Astrocyte (in vitro differentiated cells and primary cell): ENCODE measurements at regions not wholly inside any gene's neighbourhood (a gene's known extent, or its start where the extent isn't known, plus 50 kb on each side); places are given as distances from the start of the nearest gene placed in this dataset.

Source experiments
- DNase-seq: peaks from one replicate; pipeline ENCODE4 v3.0.0-alpha.2; 2010; ENCODE audit warnings: low read depth
- FAIRE-seq: peaks from 2 replicates; lab custom pipeline; 2011; peaks lifted over from hg19 to GRCh38; lab: Jason Lieb, UNC
- H2AFZ ChIP-seq: 2 replicates; pipeline ENCODE4 v1.6.0; 2012; ENCODE audit warnings: low read depth, low read length, inconsistent platforms
- H3K27ac ChIP-seq: 2 replicates; pipeline ENCODE4 v1.5.1; 2011; ENCODE audit warnings: low read depth, low read length, inconsistent platforms
- H3K27me3 ChIP-seq: 2 replicates; pipeline ENCODE4 v1.6.0; 2011; ENCODE audit warnings: low read length, inconsistent platforms; ENCODE audit not compliant: insufficient read depth
- H3K36me3 ChIP-seq: 2 replicates; pipeline ENCODE4 v1.5.1; 2011; ENCODE audit warnings: low read length, inconsistent platforms; ENCODE audit not compliant: insufficient read depth
- H3K4me1 ChIP-seq: 2 replicates; pipeline ENCODE4 v1.5.1; 2011; ENCODE audit warnings: low read length, inconsistent platforms; ENCODE audit not compliant: insufficient read depth
- H3K4me2 ChIP-seq: 2 replicates; pipeline ENCODE4 v1.6.0; 2012; ENCODE audit warnings: low read length, inconsistent platforms
- H3K4me3 ChIP-seq: 2 replicates; pipeline ENCODE4 v1.5.1; 2011; ENCODE audit warnings: low read depth, mild to moderate bottlenecking, low read length, inconsistent platforms; ENCODE audit not compliant: insufficient read depth
- H3K79me2 ChIP-seq: 2 replicates; pipeline ENCODE4 v1.6.0; 2012; ENCODE audit warnings: mild to moderate bottlenecking, low read length, inconsistent platforms; ENCODE audit not compliant: insufficient read depth
- H3K9ac ChIP-seq: 2 replicates; pipeline ENCODE4 v1.6.0; 2012; ENCODE audit warnings: mild to moderate bottlenecking, low read length, inconsistent platforms
- H3K9me3 ChIP-seq: 2 replicates; pipeline ENCODE4 v1.5.1; 2012; ENCODE audit warnings: low read depth, mild to moderate bottlenecking, low read length, inconsistent platforms; ENCODE audit not compliant: insufficient read depth
- H4K20me1 ChIP-seq: 2 replicates; pipeline ENCODE4 v1.6.0; 2012; ENCODE audit warnings: low read length, inconsistent platforms; ENCODE audit not compliant: insufficient read depth
- H3K27ac Mint-ChIP-seq: one replicate; pipeline ENCODE4 v1.8.0; 2021; ENCODE audit warnings: mild to moderate bottlenecking, mixed read lengths; ENCODE audit not compliant: unreplicated experiment
- H3K27me3 Mint-ChIP-seq: one replicate; pipeline ENCODE4 v1.8.0; 2021; ENCODE audit warnings: low read depth, mixed read lengths; ENCODE audit not compliant: unreplicated experiment
- H3K36me3 Mint-ChIP-seq: one replicate; pipeline ENCODE4 v1.8.0; 2021; ENCODE audit warnings: low read depth, mixed read lengths; ENCODE audit not compliant: unreplicated experiment
- H3K4me1 Mint-ChIP-seq: one replicate; pipeline ENCODE4 v1.8.0; 2021; ENCODE audit warnings: low read depth, mixed read lengths; ENCODE audit not compliant: unreplicated experiment
- H3K4me3 Mint-ChIP-seq: one replicate; pipeline ENCODE4 v1.8.0; 2021; ENCODE audit warnings: mild to moderate bottlenecking, moderate library complexity, mixed read lengths; ENCODE audit not compliant: unreplicated experiment
- H3K9me3 Mint-ChIP-seq: one replicate; pipeline ENCODE4 v1.8.0; 2021; ENCODE audit warnings: mild to moderate bottlenecking, mixed read lengths; ENCODE audit not compliant: unreplicated experiment
- CTCF ChIP-seq: IDR thresholded peaks from 2 replicates; pipeline ENCODE4 v1.5.1; 2011; ENCODE audit warnings: low read depth, mild to moderate bottlenecking, inconsistent platforms, low read length, moderate library complexity; ENCODE audit not compliant: insufficient read depth
- EZH2 ChIP-seq: IDR thresholded peaks from 2 replicates; pipeline ENCODE4 v1.6.1; 2012; ENCODE audit warnings: mild to moderate bottlenecking, low read length, inconsistent platforms; ENCODE audit not compliant: insufficient read depth

- H3K4me1 Mint-ChIP-seq, result no peaks in the 10 kb centered on the region
- H3K4me2 ChIP-seq, result no peak overlapping the region
- H3K27me3 Mint-ChIP-seq, result peaks cover 2% of the 10 kb centered on the region
- H3K9me3 ChIP-seq, result no peaks in the 10 kb centered on the region
- H2AFZ ChIP-seq, result no peak overlapping the region
- no peak overlapping the region for H3K9ac ChIP-seq
- H3K27ac ChIP-seq, result no peak overlapping the region
- no peaks in the 10 kb centered on the region for H3K79me2 ChIP-seq
- peaks cover 24% of the 10 kb centered on the region for H3K9me3 Mint-ChIP-seq
- H3K27me3 ChIP-seq, result peaks cover 2% of the 10 kb centered on the region
- H4K20me1 ChIP-seq, result no peaks in the 10 kb centered on the region
- DNase-seq (no peak), FAIRE-seq (no peak)
- H3K4me1 ChIP-seq, result no peaks in the 10 kb centered on the region
- no peaks in the 10 kb centered on the region for H3K36me3 Mint-ChIP-seq
- no peak overlapping the region for H3K4me3 Mint-ChIP-seq
- TF ChIP-seq EZH2, result no peak
- no peak for TF ChIP-seq CTCF
- no peak overlapping the region for H3K4me3 ChIP-seq
- H3K36me3 ChIP-seq, result no peaks in the 10 kb centered on the region
- H3K27ac Mint-ChIP-seq, result no peak overlapping the region
Measured at GRCh38 chr21:41578716-41579115, 70.8 kb upstream of the TMPRSS2 start.

- H3K4me1 Mint-ChIP-seq, result no peaks in the 10 kb centered on the region
Measured at GRCh38 chr21:41578083-41578482, 70.1 kb upstream of the TMPRSS2 start.

More at GRCh38 chr21:41578083-41578482, 70.1 kb upstream of the TMPRSS2 start:
- no peak overlapping the region for H3K27ac ChIP-seq
- H3K27me3 Mint-ChIP-seq, result peaks cover 2% of the 10 kb centered on the region
- DNase-seq, result no peak
- H3K9me3 Mint-ChIP-seq, result peaks cover 24% of the 10 kb centered on the region
- no peak overlapping the region for H3K4me3 ChIP-seq
- no peaks in the 10 kb centered on the region for H3K36me3 ChIP-seq
- H3K79me2 ChIP-seq, result no peaks in the 10 kb centered on the region
- no peak overlapping the region for H3K4me2 ChIP-seq
- no peaks in the 10 kb centered on the region for H3K36me3 Mint-ChIP-seq
- peaks cover 2% of the 10 kb centered on the region for H3K27me3 ChIP-seq
- H3K9ac ChIP-seq, result no peak overlapping the region
- H3K27ac Mint-ChIP-seq, result no peak overlapping the region
- H3K4me1 ChIP-seq, result no peaks in the 10 kb centered on the region
- H3K4me3 Mint-ChIP-seq, result no peak overlapping the region
- no peak overlapping the region for H2AFZ ChIP-seq
- H4K20me1 ChIP-seq, result no peaks in the 10 kb centered on the region
- no peak for FAIRE-seq
- TF ChIP-seq EZH2 (no peak), CTCF (no peak)
- no peaks in the 10 kb centered on the region for H3K9me3 ChIP-seq
